ENCODE measurements at regions not wholly inside any gene's neighbourhood (a gene's known extent, or its start where the extent isn't known, plus 50 kb on each side); places are given as distances from the start of the nearest gene placed in this dataset.

DNA sequence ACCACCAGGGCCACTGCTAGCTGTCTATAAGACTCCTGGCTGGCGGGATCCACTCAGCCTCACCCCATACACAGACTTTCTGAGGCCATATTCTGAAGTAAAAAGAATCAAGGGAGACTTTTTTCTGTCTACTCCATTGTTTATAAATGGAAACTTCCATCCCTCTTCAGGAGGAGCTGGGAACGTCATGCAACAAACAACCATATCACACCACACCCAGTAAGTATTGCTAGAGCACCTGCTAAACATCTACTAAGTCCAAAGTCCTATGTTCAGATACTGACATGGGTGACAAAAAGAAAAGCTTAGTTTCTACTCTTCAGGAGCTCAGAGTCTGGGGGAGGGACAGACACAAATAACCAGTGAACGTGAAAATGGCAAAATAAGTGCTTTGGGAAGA lies 324.8 kb upstream of the ONECUT1 start:
- no peak for TF ChIP-seq POLR2A (IDR thresholded peaks at IDR 0.05)
- TF ChIP-seq, protein P1, sequence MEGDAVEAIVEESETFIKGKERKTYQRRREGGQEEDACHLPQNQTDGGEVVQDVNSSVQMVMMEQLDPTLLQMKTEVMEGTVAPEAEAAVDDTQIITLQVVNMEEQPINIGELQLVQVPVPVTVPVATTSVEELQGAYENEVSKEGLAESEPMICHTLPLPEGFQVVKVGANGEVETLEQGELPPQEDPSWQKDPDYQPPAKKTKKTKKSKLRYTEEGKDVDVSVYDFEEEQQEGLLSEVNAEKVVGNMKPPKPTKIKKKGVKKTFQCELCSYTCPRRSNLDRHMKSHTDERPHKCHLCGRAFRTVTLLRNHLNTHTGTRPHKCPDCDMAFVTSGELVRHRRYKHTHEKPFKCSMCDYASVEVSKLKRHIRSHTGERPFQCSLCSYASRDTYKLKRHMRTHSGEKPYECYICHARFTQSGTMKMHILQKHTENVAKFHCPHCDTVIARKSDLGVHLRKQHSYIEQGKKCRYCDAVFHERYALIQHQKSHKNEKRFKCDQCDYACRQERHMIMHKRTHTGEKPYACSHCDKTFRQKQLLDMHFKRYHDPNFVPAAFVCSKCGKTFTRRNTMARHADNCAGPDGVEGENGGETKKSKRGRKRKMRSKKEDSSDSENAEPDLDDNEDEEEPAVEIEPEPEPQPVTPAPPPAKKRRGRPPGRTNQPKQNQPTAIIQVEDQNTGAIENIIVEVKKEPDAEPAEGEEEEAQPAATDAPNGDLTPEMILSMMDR (IDR thresholded peaks at IDR 0.05), result no peak
